ENCODE measurements at regions not wholly inside any gene's neighbourhood (a gene's known extent, or its start where the extent isn't known, plus 50 kb on each side); places are given as distances from the start of the nearest gene placed in this dataset.

DNA sequence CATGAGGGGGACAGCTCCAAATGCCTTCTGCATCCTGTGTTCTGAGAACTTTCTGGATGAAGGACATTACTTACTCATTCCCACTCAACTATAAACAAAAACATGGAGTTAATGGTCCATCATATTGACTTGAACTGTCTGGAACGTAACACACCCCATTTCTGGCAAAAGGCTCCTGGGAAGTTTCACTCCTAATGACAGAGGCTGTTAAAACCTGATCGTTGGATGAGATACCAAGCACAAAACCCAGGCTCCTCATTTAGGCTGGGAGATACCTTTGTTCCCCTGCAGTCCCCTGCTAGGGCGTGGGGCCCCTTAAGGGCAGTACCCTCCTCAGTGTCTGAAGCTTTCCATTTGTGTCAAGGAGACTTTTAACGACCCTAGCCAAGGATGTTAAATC lies 78.9 kb downstream of the RHOU start:
- TF ChIP-seq POLR2AphosphoS5 (IDR thresholded peaks at IDR 0.05) (no peak), CTCF (IDR thresholded peaks at IDR 0.05) (no peak), POLR2A (IDR thresholded peaks at IDR 0.05) (no peak)

Measured in breast epithelium (tissue), 3 donors.